ENCODE measurements at regions not wholly inside any gene's neighbourhood (a gene's known extent, or its start where the extent isn't known, plus 50 kb on each side); places are given as distances from the start of the nearest gene placed in this dataset.
"Not testable (repeated sequence)": the region's sequence is repeated elsewhere in the genome, so short reads cannot be mapped to it uniquely, and the experiment has no call there.

DNA sequence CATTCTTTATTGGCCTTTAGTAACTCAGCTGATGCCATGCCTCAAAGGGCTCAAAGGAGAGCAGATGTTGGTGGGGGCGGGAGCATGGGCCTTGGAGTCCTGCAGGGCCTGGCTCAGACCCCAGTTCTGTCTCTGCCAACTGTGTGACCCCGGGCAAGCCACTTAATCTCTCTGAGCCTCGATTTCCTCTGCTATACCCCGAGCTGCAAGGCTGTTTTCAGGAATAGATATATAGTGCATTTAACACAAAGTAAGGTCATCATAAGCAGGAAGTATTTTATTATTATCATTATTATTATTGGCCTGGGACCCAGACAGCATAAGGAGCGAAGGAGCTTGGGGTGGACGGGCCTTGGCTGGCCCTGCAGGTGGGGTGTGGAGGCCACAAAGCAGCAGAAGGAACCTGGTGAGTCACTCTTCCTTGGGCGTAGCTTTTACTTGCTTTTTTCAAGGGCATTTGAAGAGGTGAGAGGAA lies 162.7 kb downstream of the INHBB start:
- in situ Hi-C loops (cut with MboI; ENCODE audit: low pct_unique_long_range_greater_than_20kb, low sequenced_read_pairs): no loop called here
- no peak for DNase-seq

DNA sequence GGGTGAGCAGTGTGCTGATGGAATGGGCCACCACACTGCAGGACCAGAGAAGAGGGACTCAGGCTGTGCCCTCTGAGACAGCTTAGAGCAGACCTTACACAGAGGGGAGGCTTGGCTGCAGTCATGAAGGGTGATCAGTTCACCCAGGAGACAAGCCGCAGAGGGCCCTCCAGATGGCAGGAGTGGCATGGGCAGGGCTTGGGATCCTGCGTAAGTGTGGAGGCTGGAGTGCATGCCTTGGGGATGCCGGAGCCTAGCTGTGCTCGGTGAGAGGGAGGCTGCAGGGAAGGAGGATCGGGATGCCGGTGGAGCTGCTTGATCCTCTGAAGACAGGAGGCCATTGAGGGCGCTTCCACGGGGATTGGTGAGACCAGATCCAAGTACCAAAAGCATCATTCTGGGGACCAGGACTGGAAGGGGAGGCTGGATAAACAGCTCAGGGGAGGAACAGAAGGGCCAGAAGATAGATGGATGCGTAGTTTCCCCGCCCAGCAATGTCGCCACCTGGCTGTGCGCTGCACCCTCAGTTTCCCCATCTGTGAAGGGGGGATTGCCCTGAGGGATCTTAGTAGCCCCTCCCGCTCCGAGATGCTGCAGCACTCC lies 163.4 kb downstream of the INHBB start:
- DNase-seq: no peak
- in situ Hi-C loops (cut with MboI; ENCODE audit: low pct_unique_long_range_greater_than_20kb, low sequenced_read_pairs): no loop called here

DNA sequence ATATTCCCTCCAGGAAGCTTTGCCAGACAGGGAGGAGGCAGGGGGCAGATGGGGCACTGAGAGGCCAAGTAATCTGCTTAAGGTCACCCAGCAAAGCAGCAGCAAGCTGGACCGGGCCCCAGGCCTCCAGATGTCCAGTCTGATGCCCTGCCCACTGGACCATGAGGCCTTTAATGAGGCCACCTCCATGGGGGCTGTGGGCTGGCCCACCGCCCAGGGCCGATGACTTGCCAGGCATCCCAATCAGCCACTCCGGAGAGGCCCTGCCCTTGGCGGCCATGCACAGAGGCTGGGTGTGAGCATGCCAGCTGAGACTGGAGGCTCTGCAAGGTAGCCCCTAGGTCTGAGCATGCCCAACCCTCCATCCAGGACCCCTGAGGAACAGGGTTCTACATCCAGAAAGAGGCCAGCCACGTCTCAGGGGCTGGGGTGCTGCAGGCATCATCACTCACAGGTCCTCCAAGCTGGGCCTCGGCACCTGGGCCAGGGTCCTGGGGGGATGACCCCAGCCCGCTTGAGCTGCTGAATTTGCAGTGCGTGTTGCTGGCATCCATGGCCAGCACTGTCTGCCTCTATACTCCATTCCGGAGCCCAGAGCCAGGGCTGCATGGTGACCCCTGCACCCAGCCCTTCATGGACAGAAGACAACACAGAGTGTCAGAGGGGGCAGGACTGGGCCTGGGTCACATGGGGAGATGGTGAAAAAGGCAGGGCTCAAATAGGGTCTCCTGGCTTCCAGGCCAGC lies 164.2 kb downstream of the INHBB start:
- no peak for DNase-seq
- in situ Hi-C loops (cut with MboI; ENCODE audit: low pct_unique_long_range_greater_than_20kb, low sequenced_read_pairs): no loop called here

DNA sequence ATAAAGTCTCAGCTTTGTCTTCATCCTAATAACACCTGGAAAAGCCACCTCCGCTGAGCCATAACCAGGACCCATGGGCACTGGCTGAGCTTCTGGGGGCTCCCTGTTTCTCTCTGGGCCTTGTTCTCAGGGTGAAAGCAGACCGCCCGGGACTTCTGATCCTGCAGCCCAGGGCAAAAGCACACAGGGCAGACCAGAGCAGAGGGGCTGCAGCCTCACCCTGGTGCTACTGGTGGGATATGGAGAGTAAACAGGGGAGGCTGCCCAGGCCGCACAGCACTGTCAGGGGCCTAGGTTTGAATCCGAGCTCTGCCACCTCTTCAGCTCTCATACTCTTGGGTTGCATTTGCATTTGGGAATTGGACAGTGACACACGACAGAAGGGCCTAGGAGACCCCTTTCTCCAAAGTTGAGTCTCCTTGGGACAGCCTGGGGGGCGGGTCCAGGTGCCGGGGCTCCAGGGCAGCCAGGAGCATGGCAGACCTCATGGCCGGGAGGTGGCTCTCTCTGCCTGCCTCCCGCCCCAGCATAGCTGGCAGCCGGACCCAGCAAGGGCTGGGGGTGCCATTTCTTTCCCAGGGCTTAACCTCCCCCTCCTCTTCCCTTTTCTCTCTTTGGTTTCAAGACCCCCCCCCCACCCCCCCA lies 164.9 kb downstream of the INHBB start:
- in situ Hi-C loops (cut with MboI; ENCODE audit: low pct_unique_long_range_greater_than_20kb, low sequenced_read_pairs): no loop called here
- DNase-seq: no peak

DNA sequence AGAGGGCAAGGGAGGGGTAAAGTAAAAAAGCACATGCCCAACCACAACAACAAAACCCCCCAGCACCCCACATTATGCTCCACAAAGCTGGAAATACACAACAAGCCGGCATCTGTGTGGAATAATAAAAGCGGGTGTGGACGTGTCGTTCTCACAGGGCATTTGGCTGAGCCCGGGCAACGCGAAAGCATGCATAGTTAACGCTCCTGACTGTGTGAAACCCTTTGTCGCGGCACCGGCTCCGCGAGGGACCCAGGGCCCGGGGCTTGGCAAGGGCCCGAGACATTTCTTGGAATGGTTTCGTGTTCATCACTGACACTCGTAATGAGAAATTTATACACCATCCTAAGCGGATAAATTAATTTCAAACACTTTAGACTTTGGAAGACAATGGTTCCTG lies 165.6 kb downstream of the INHBB start:
- no peak for DNase-seq

DNA sequence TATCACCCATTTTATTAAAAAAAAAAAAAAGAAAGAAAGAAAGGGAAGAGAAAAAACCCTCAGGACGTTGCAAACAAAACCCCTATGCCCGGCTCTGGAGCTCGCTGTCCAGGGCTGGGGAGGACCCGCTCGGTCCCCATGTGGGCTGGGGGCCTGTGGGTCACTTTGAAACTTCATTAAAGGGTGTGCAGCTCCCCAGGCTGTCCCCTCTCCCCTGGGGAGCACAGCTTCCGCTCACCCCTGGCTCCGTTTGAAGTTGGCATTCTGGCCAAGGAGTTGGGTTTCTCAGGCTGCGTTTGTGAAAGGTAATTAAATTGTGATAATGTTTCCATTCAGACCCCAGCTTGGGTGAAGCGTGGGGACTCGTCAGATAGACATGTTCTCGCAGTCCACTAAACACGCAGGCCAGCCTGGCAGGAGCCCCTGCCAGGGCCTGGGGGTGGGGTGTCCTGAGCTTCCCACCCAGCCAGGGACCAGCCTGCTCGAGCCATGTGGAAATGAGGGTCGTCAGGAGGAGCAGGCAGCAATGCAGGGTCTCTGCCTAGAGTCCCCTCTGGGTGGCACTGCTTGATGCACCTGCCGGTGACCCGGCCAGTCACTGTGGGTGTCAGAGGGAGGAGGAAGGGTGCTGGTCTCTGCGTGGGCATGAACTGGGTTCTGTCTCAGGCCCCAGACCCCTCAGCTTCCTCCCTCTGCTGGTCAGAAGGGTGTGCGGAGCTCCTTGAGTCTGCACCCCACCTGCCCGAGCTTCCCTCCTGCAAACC lies 166.2 kb downstream of the INHBB start:
- DNase-seq: no peak
- in situ Hi-C loops (cut with MboI; ENCODE audit: low pct_unique_long_range_greater_than_20kb, low sequenced_read_pairs): no loop called here

More for the DNA sequence above, 165.6 kb downstream of the INHBB start:
- in situ Hi-C loops (cut with MboI; ENCODE audit: low pct_unique_long_range_greater_than_20kb, low sequenced_read_pairs): no loop called here

DNA sequence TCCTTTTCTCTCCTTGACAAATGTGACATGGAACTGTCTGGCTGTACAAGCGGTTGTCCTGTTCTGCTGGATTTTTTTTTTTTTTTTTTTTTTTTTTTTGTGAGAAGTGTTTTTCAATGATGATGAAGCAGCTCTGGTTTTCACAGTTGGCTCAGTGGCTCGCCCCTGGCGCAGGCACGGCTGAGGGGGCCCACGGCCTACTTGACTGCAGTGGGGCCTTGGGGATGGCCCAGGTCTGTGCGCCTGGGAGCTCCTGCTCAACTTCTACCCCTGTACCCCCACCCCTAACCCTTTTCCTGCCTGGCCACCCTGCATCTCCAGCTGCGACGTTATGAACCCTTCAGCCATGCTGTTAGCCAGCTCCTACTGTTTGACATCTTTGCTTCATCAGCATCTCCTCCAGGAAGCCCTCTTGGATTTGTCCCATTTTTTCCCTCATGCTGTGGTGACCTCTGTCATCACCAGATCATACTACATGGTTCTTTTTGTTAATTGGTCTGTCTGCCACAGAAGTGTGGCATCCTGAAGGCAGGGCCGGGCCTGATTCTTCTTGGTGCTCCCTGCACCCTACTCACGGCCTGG lies 167.9 kb downstream of the INHBB start:
- DNase-seq: no peak
- in situ Hi-C loops (cut with MboI; ENCODE audit: low pct_unique_long_range_greater_than_20kb, low sequenced_read_pairs): no loop called here

DNA sequence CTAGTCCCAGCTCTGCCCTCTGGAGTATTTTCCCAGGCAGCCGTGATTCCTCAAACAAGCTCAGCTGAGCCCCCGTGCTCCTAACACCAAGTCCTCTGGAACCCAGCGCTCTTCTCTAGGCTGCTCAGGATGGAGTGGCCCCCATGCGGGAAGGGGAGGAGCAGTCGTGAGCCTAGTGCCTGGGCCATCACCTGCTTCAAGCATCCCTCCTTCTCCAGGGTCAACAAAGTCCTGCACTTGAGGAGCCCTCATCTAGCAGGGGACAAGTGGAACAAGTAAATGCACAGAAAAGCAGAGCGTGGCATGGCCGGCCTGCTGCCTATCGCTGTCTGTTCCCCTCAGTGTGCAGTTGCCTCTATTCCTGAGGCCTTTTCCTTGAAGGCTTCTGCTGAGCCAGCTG lies 168.6 kb downstream of the INHBB start:
- in situ Hi-C loops (cut with MboI; ENCODE audit: low pct_unique_long_range_greater_than_20kb, low sequenced_read_pairs): no loop called here

DNA sequence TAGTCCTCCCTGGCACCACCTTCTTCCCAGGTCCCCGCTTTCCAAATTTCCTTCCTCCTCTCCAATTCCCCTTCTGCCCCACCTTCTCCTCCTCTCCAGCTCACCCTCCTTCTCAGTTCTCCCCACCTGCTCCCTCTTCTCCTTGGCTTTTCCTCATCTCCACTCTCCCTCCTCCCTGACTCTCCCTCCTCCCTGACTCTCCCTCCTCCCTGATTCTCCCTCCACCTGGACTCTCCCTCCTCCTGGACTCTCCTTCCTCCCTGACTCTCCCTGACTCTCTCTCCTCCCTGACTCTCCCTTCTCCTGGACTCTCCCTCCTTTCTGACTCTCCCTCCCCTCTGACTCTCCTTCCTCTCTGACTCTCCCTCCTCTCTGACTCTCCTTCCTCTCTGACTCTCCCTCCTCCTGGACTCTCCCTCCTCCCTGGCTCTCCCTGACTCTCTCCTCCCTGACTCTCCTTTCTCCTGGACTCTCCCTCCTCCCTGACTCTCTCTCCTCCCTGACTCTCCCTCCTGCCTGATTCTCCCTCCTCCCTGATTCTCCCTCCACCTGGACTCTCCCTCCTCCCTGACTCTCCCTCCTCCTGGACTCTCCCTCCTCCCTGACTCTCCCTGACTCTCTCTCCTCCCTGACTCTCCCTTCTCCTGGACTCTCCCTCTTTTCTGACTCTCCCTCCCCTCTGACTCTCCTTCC lies 169.3 kb downstream of the INHBB start:
- in situ Hi-C loops (cut with MboI; ENCODE audit: low pct_unique_long_range_greater_than_20kb, low sequenced_read_pairs); DNase-seq: not testable (repeated sequence)

More for the DNA sequence above, 168.6 kb downstream of the INHBB start:
- DNase-seq: no peak

DNA sequence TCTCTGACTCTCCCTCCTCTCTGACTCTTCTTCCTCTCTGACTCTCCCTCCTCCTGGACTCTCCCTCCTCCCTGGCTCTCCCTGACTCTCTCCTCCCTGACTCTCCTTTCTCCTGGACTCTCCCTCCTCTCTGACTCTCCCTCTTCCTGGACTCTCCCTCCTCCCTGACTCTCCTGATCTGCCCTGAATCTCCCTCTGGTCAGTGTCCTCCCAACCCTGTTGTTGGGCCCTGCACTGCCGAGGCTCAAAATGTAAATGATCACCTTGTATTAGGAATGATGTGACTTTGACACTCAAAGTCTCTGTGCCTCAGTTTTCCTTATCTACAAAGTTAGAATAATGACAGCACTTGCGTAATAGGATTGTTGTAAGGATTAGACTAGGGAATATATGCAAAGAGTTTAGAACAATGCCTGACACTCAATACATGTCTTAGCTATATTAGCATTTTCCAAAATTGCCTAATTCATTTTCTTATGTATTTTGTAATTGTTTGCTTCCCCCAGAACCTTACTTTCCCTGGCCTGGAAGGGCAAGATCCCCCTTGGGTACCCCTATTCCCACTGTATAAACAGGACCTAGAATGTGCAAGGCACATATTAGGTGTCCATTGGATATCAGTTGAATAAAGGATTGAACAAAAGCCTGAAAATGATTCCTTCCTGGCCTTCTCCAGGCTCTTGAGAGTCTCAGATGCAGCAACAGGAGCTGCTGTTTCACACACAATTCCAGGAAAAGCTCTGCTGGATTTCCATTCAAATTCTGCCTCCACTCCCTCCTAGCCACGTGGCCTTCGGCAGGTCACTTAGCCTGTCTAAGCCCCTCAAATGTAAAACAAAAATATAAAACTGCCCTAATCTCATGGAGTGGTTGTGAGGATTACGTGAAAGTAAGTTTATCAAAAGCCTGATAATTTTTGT lies 170.1 kb downstream of the INHBB start:
- DNase-seq: no peak
- in situ Hi-C loops (cut with MboI; ENCODE audit: low pct_unique_long_range_greater_than_20kb, low sequenced_read_pairs): no loop called here

DNA sequence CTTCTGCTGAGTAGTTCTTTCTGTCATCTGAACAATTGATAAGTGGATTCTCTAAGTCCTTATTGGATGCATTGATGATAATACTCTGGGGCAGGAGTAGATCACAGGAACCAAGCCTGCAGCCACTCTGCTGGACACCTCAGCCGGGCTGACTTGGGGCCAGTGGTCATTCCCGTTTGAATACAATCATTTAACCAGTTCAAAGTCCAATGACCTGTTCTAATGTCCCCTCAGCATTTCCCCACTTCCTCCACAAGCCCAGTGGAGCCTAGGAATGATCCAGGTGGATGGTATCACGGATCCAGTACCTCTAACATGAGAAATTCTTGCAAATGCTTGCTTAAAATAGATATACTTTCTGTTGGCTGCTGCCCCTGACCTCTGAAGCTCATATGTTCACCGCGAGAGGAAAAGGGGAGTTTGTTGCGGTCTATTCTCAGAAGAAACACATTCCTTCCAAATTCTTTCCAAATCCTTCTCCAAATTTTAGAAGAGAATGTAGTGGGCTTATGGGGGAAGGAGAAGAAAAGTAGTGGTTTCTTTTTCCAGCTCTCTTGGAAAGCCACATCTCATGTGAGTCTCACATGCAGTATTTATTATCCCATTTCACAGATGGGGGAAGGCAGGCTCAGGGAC lies 170.9 kb downstream of the INHBB start:
- in situ Hi-C loops (cut with MboI; ENCODE audit: low pct_unique_long_range_greater_than_20kb, low sequenced_read_pairs): no loop called here
- DNase-seq: no peak

DNA sequence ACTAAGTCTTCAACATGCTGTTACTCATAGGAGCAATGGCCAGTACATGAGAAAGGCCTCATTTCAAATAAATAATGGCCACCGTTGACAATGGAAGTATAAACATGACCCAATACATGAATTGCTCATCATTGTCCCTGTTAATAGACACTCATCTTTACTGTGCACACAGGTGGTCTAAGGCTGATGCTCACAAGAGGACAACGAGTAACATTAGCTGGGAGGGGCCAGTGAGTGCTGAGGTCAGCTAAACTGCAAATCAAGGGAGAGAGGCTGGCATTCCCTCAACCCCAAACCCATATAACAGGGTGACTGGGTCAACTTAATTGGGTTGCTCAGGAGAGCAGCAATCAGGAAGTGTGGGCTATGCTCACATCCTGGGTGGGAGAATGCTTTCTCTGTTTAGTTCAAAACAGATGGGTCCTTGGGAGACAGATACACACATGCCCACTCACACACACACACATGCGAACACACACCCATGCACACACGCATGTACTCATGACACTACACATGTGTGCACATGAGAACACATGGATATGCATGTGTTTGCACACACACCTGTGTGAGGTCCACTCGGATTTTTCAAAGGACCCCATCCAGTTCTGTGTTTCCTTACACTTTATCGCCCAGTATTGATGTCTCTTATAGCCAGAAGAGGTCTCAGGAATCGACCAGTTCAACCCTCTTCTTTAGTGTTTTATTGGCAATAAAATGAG lies 172.0 kb downstream of the INHBB start:
- no peak for DNase-seq
- in situ Hi-C loops (cut with MboI; ENCODE audit: low pct_unique_long_range_greater_than_20kb, low sequenced_read_pairs): no loop called here

DNA sequence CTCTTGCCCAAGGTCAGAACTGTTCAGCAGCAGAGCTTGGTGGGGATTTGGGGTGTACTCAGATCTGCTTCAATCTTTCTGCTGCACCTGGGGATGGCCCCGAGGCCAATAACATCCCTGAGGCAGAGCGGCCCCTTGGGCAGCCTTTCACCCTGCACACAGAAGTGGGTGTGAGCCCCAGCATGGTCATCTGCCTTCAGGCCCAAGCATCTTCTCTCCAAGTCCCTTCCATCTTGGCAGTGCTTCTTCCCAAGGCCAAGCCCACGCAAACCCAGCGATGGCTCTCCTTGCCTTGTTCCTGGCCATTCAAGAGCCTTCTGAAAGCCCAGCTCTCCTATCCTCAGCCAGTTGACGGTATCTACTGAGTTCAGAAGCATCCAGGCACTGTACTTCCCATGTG lies 172.9 kb downstream of the INHBB start:
- no peak for DNase-seq
- in situ Hi-C loops (cut with MboI; ENCODE audit: low pct_unique_long_range_greater_than_20kb, low sequenced_read_pairs): no loop called here

DNA sequence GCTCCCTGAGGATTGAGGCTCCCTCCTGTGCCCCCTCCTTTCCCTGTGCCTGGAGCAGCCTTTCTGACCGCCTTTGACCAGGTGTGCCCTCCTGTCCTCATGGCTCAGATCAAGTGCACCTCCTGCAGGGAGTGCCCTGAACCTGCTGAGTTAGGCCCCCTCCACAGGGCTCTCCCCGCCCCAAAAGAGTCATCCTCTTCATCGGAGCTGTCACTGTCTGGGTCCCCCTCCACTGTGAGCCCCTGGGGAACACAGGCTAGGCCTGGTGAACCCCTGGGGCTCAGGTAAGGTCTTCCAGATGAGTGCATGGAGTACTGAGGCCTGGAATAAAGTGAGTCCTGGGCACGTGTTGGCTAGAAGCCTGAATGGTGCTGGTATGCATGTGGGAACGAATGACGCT lies 173.5 kb downstream of the INHBB start:
- in situ Hi-C loops (cut with MboI; ENCODE audit: low pct_unique_long_range_greater_than_20kb, low sequenced_read_pairs): no loop called here

DNA sequence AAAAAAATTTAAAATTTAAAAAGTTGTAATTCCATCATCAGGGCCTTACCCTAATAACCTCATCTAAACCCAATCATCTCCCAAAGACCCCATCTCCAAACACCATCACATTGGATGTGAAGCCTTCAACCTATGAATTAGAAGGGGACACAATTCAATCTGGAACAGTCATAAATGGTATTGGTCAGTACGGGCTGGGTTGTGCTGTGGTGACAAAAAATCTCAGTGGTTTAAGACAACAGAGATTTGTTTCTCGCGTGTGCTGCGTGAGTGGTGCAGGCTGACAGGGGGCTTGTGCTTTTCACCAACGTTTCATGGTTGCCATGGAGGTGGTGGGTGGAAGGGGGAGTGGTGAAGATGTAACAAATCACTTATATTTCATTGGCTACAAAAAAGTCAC lies 174.5 kb downstream of the INHBB start:
- no peak for DNase-seq
- in situ Hi-C loops (cut with MboI; ENCODE audit: low pct_unique_long_range_greater_than_20kb, low sequenced_read_pairs): no loop called here

More for the DNA sequence above, 173.5 kb downstream of the INHBB start:
- DNase-seq: no peak

DNA sequence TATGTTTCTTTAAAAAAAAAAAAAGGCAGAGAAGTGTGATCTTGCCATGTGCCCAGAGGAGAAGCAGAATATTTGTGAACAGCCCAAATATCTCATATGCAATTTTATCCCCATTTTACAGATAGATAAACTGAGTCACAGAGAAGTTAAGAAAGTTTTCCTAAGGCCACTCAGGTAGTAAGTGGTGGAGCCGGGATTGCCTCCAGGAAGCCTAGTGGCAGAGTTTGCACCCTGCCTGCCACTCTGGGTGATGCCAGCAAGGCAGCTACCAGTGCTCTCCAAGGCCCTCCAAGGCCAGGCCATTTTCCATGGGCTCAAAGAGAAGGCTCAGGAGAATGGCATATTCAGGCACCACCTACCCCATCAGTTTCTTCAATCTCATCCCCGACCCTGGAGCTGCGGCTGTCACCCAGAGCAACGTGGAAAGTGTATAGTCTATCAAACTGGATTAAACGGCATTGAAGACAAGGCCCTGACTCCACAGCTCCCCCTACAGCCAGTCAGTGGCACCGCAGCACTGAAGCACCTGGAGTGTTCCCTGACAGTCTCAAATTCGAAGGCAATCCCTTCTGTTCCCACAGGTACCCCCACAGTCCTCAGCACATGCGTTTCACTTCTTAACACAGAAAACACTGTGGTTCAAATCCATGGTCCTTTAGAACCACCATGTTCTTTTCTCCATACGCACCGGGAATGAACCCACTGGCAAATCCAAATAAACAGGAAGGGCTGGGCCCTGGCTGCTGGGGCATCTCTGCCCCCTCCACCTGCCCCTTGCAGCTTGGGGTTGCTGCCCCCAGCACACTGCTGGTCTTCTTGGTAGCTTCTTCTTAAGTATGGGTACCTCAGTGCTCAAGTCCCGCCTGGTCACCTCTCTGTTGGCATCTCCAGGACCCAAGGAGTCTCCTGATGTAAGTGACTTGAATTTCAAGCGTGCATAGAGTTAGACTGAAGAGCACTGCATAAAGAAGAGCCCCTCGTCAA lies 175.3 kb downstream of the INHBB start:
- in situ Hi-C loops (cut with MboI; ENCODE audit: low pct_unique_long_range_greater_than_20kb, low sequenced_read_pairs): no loop called here
- DNase-seq: peak; percentile 29
